GM18517 (cell line): ENCODE measurements at regions not wholly inside any gene's neighbourhood (a gene's known extent, or its start where the extent isn't known, plus 50 kb on each side); places are given as distances from the start of the nearest gene placed in this dataset.

Experiments used
- ATAC-seq: cut with Tn5 transposase; IDR thresholded peaks from one replicate; pipeline ENCODE4 v1.9.1; 2021; ENCODE audit warnings: mild to moderate bottlenecking, moderate library complexity; ENCODE audit not compliant: unreplicated experiment

DNA sequence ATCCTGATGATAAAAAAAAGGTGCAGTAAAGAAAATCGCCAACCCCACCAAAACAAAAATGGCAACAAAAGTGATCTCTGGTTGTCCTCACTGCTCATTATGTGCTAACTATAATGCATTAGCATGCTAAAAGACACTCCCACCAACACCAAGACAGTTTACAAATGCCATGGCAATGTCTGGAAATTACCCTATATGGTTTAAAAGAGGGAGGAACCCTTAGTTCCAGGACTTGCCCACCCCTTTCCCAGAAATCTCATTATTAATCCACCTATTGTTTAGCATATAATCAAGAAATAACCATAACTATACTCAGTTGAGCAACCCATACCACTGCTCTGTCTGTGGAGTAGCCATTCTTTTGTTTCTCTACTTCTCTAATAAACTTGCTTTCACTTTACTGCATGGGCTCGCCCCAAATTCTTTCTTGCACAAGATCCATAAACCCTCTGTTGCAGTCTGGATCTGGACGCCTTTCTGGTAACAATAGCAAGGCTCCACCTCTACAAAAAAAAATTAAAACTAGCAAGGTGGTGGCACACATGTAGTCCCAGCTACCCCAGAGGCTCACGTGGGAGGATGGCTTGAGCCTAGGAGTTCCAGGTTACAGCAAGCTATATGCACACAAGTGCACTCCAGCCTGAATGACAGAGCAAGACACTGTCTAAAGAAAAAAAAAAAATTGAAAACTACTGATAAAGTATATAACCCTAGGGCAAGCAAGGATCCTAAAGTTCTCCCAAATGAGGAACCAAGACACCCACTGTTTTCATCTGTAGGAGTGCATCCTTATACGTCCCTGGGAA, 278.8 kb upstream of the JARID2 start:
- ATAC-seq = no peak

DNA sequence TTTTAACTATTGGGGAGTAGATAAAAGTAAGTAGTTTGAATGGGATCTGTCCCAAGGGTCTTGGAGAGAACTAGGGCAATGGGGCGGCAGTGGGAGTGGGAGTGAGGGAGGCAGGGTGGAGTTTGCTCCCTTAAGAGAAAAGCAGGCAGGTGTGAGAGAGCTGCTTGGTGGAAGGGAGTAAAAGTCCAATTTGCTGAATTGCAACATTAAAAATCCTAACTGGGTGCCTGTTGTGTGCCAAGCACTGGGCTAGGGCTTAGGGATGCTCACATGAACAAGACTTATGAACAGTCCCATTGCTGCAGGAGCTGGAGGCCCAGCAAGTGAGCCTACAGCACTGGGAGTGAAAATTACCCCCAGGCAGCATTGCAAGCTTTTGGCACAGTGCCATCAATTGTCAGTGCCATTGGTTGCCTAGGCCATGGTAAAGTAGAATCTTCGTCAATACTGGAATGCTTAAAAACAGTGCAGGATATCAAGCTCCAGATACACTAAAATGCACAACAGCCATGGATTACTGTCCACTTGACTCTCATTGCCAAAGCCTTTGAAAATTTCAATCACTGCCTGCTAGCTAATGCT, 277.7 kb upstream of the JARID2 start:
- ATAC-seq = no peak

- ATAC-seq = no peak
These were observed 276.7 kb upstream of the JARID2 start for GRCh38 chr6:14969126-14969525.

- no peak for ATAC-seq
These were observed 273.3 kb upstream of the JARID2 start for GRCh38 chr6:14972379-14973067.

DNA sequence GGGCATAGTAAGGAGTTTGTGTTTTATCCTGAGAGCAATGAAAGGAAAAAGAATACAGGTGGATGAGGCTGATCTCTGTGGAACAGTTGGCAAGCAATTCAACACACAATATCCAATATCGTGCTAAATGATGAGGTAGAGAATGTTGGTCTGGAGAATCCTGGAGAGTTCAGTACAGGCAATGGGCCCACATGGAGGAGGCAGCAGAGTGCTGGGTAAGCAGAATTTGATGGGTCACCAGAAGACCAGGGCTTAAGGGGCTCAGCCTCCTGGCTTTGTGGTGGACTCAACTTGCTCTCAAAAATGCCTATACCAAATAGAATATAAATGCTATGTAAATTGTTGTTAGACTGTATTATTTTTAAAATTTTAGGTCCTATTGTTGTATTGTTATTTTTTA, 271.5 kb upstream of the JARID2 start:
- ATAC-seq = no peak

GRCh38 chr6:14974792-14975470, 270.9 kb upstream of the JARID2 start:
- ATAC-seq = no peak

- ATAC-seq = no peak
These were observed 270.4 kb upstream of the JARID2 start for GRCh38 chr6:14975471-14975817.

- no peak for ATAC-seq
These were observed 268.0 kb upstream of the JARID2 start for GRCh38 chr6:14977747-14978382.

DNA sequence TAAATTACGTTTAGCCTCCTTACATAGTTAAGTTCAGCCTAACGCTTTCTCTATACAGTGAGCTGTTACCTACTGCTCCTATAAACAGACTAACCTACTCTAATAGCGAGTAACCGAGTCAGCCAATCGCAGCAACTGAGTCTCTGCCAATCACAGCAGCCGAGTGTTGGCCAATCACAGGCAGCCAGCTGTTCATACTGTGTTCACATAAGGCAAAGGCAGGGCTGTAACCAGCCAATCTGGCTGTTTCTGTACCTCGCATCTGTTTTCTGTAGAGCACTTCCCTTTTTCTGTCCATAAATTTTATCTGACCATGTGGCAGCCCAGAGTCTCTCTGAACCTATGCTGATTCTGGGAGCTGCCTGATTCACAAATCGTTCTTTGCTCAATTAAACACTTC, 263.9 kb upstream of the JARID2 start:
- no peak for ATAC-seq

DNA sequence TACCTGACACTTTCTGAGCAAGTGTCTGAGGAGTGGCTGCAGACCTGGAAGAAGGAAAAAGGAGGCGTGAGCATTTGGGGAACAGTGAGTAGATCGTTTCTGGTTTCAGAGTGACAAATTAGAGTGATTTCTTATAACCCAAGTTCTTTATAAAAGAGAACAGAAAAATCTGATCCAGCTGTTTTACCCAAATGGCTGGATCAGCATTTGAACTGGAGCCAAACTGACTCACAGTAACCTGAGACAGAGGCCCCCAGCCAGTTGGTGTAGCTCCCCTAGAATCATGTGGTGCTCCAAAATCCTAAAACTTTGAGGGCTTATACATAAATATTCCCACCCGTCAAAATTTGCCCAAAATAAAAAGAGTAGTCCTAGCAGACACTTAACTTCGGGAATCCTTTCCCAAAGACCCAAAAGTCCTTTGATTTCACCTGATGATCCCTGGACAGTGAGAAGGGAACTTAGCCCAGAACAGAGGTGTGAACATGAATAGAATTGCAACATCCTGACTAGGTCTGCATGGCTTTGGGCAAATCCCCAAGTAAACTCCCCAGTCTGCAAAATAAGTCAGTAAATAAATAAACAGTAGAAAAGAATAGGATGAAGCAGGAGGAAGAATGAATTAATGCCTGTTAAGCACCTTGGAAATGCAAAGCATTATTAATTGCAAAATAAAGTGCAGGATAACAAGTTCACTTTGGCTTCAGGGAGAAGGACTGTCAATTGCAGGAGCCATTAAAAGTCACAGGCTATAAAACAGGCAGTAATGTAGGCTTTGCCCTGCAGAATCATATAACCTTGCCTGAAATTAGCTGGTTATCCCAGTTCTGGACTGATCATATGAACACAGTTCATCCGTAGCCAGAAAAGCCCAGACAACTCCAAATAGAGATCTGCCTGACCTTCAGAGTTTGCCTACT, 262.0 kb upstream of the JARID2 start:
- no peak for ATAC-seq

DNA sequence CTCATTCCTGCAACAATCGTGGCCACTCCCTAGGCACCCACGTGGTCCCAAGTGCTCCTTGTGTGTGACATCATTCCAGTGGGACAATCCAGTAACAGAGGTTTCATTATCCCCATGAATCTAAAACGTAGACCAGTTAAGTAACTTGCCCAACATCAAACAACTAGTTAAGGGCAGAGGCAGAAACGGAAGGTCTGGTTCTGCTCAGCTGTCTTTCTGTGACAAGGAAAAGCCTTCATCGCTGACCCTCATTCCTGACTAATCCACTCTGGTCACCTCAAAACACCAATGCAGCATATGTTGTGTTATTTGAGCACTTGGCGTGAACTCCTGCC, 261.4 kb upstream of the JARID2 start:
- ATAC-seq = no peak

DNA sequence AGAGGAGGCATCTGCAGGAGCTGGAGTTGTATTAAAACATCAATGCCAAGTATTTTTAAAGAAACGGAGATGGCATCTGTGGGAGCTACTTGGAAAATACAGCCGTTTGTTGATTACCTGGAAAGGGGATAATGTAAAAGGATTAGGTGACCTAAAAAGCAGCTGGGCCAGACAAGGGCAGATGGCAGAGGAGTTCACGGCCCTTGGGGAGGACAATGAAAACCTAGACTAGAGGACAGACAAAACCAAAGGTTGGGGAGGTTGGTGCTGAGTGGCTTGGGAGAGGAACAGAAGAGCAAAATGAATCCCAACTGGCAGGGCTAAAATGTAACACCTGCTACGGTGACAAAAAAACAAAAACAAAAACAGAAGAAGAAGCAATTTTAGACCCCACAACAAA, 260.5 kb upstream of the JARID2 start:
- no peak for ATAC-seq

DNA sequence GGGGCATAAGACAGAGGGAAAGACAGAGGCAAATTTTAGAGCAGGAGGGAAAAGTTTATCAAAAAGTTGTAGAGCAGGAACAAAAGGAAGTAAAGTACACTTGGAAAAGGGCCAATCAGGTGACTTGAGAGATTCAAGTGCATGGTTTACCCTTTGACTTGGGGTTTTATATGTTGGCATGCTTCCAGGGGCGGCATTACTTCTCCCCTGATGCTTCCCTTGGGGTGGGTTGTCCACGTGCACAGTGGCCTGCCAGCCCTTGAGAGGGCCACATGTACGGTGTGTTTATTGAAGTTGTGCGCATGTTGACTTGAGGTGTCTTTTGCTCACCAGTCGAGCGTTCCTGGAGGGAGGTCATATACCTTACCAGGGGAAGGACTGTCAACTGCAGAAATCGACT, 259.5 kb upstream of the JARID2 start:
- ATAC-seq = no peak

DNA sequence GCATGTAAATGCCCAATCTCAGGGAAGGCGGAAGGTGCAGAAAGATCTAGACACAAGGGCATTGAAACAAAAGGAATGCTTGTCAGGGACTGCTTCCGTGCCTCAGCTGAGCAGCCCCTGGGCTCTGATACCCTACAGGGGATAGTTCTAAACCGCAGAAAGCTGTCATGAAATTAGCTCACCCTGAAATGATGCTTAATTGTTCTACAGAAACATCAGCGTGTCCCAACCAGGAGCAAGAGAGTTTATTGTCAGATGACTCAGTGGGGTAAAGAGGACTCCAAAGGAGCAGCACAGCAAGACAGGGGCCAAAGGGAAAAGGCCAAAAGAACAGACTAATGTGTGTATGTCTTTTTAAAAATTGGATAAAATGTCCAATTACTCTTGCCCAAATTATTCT, 258.4 kb upstream of the JARID2 start:
- ATAC-seq = no peak

DNA sequence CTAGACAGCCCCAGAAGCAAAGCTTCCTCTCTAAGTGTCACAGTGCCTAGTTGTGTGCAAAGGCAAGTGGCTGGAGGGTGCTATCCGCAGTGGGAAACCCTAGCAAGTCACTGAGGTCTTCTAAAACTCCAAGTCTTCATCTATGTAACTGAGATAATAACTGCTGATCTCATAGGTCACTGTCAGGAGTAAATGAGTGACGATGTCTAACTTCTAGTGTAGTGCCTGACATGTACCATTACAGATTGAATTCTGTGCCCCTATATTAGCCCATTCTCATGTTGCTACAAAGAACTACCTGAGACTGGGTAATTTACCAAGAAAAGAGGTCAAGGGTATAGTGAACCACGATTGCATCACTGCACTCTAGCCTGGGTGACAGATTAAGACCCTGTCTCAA, 253.5 kb upstream of the JARID2 start:
- ATAC-seq = no peak

- no peak for ATAC-seq
These were observed 250.7 kb upstream of the JARID2 start for GRCh38 chr6:14995208-14995607.

- no peak for ATAC-seq
These were observed 249.8 kb upstream of the JARID2 start for GRCh38 chr6:14995966-14996602.

DNA sequence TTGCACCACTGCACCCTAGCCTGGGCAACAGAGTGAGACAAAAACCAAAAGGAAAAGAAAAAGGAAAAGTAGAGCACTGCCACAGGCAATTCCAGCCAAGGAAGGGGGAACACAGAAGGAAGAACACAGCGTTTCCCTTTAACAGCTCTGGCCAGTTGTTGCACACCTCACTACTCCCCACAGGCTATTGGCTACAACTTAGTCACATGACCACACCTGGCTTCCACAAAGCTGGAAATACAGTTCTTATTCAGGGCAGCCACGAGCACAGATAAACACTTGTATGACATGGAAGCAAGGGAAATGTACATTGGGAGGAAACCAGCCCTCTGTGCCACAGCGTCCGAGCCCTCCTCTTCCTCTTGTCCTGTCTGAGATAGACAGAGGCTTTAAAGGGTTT, 249.0 kb upstream of the JARID2 start:
- no peak for ATAC-seq

GRCh38 chr6:14997507-14997906, 248.4 kb upstream of the JARID2 start:
- ATAC-seq = no peak

DNA sequence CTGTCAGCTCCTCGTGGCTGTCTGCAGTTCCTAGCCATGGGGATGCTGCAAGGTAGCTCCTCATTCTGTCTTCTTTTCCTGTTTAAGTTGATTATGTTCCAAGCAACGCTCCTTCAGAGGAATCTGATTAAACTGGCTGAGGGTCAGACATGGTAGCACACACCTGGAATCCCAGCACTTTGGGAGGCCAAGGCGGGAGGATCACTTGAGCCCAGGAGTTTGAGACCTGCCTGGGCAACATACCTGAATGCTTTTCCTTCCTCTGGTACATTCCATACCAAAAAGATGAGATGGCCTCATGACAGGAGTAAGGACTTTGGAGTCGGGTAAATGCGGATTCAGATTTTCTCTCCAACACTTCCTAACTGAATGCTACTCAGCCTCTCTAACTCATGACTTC, 246.8 kb upstream of the JARID2 start:
- no peak for ATAC-seq
